GM21737 (cell line): ENCODE measurements at regions not wholly inside any gene's neighbourhood (a gene's known extent, or its start where the extent isn't known, plus 50 kb on each side); places are given as distances from the start of the nearest gene placed in this dataset.
A peak's percentile ranks its signal among the peaks of the same experiment; 100 is the strongest.
"Not testable (repeated sequence)": the region's sequence is repeated elsewhere in the genome, so short reads cannot be mapped to it uniquely, and the experiment has no call there.

Experiments
- ATAC-seq: cut with Tn5 transposase; IDR thresholded peaks from one replicate; pipeline ENCODE4 v1.9.1; 2021; ENCODE audit warnings: mild to moderate bottlenecking, moderate library complexity; ENCODE audit not compliant: unreplicated experiment

- ATAC-seq: no peak
These were observed 131.2 kb upstream of the RCN1 start for GRCh38 chr11:31959716-31960115.

- ATAC-seq: peak; percentile 78
These were observed 132.7 kb upstream of the RCN1 start for GRCh38 chr11:31958076-31958735.

- ATAC-seq: no peak
These were observed 133.2 kb upstream of the RCN1 start for GRCh38 chr11:31957674-31958073.

- ATAC-seq: no peak
These were observed 134.6 kb upstream of the RCN1 start for GRCh38 chr11:31956310-31956709.

GRCh38 chr11:31955838-31956237 is 135.0 kb upstream of the RCN1 start:
- no peak for ATAC-seq

GRCh38 chr11:31953803-31954327 is 137.0 kb upstream of the RCN1 start:
- no peak for ATAC-seq

GRCh38 chr11:31949733-31950200 is 138.6 kb upstream of the PAX6 start:
- ATAC-seq: not testable (repeated sequence)

- ATAC-seq: no peak
These were observed 135.9 kb upstream of the PAX6 start for GRCh38 chr11:31947051-31947450.

- ATAC-seq: peak; percentile 93
These were observed 132.1 kb upstream of the PAX6 start for GRCh38 chr11:31943056-31943780.

- no peak for ATAC-seq
These were observed 129.4 kb upstream of the PAX6 start for GRCh38 chr11:31940371-31941037.

- no peak for ATAC-seq
These were observed 127.9 kb upstream of the PAX6 start for GRCh38 chr11:31939004-31939403.

GRCh38 chr11:31936312-31936711 is 125.2 kb upstream of the PAX6 start:
- no peak for ATAC-seq

GRCh38 chr11:31932879-31933278 is 121.8 kb upstream of the PAX6 start:
- no peak for ATAC-seq

GRCh38 chr11:31927982-31928381 is 116.9 kb upstream of the PAX6 start:
- no peak for ATAC-seq

- ATAC-seq: no peak
These were observed 115.8 kb upstream of the PAX6 start for GRCh38 chr11:31926816-31927528.

- no peak for ATAC-seq
These were observed 115.0 kb upstream of the PAX6 start for GRCh38 chr11:31926106-31926505.

- ATAC-seq: peak; percentile 72
These were observed 111.3 kb upstream of the PAX6 start for GRCh38 chr11:31922450-31922849.

GRCh38 chr11:31921081-31921480 is 110.0 kb upstream of the PAX6 start:
- no peak for ATAC-seq

GRCh38 chr11:31919175-31919574 is 108.1 kb upstream of the PAX6 start:
- no peak for ATAC-seq

- ATAC-seq: no peak
These were observed 104.7 kb upstream of the PAX6 start for GRCh38 chr11:31915867-31916266.

GRCh38 chr11:31913985-31914384 is 102.9 kb upstream of the PAX6 start:
- ATAC-seq: peak; percentile 76
